ENCODE measurements at regions not wholly inside any gene's neighbourhood (a gene's known extent, or its start where the extent isn't known, plus 50 kb on each side); places are given as distances from the start of the nearest gene placed in this dataset.
A peak's percentile ranks its signal among the peaks of the same experiment; 100 is the strongest.

DNA sequence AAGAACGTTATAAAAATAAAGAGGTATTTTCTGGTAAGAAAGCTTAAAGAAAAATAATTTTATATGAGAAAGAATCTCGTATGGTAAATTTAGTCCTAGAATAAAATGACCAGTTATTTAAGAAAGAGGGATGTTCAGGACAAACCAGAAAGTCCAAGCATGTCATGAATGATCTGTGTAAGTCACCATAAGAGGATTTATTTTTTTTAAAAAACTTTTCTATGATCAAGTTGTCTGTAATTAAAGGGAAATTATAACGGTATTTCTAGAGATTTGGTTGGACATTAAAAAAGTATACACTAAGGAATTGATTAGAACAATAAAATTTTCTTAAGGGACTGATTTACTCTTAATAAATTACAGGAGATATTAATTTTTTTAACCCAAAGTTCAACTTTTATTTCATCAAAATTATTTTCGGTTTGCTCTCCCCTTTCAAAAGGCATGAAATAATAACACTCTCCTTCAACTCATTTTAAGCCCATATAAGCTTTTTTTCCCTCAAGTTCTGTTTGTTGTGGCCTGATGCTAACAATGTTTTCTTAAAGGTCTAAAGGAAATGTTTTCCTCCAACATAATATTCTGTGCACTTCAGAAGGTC, 49.9 kb upstream of the CPSF6 start:
- DNase-seq (ENCODE audit: low spot score) = peak; percentile 11

Measured in NAMALWA (cell line).